ENCODE measurements at regions not wholly inside any gene's neighbourhood (a gene's known extent, or its start where the extent isn't known, plus 50 kb on each side); places are given as distances from the start of the nearest gene placed in this dataset.

- WGBS (ENCODE audit: insufficient coverage, low coverage, low lambda C conversion rate, missing lambda C conversion rate) = 50% methylated on average over 1 of the region's 1 CpG
- DNase-seq = no peak
- intact Hi-C loops (cut with DNase I) = no loop called here
- Histone ChIP-seq H3K27ac (no peak overlapping the region), H3K36me3 (no peaks in the 10 kb centered on the region), H3K27me3 (no peaks in the 10 kb centered on the region), H3K4me1 (no peaks in the 10 kb centered on the region), H3K4me3 (no peak overlapping the region), H3K9me3 (peaks cover 0 to 5% (median 0%) of the 10 kb centered on the region in 4 donors)
- no peak for TF ChIP-seq POLR2A (IDR thresholded peaks at IDR 0.05)
- TF ChIP-seq CTCF (IDR thresholded peaks at IDR 0.05) = no peak
- no peak for ATAC-seq
These were observed 484.7 kb downstream of the PCDH7 start for GRCh38 chr4:31204874-31205273.

- DNase-seq = no peak
- H3K27me3 ChIP-seq = no peaks in the 10 kb centered on the region
- H3K4me1 ChIP-seq = no peaks in the 10 kb centered on the region
- intact Hi-C loops (cut with DNase I) = no loop called here
- ATAC-seq = no peak
- no peak overlapping the region for H3K27ac ChIP-seq
- no peaks in the 10 kb centered on the region for H3K36me3 ChIP-seq
- no peak overlapping the region for H3K4me3 ChIP-seq
- no peak for TF ChIP-seq POLR2A (IDR thresholded peaks at IDR 0.05)
- no peak for TF ChIP-seq CTCF (IDR thresholded peaks at IDR 0.05)
- no peaks in the 10 kb centered on the region for H3K9me3 ChIP-seq
These were observed 500.8 kb downstream of the PCDH7 start for GRCh38 chr4:31220921-31221320.

GRCh38 chr4:31228068-31228467 is 507.9 kb downstream of the PCDH7 start:
- no peaks in the 10 kb centered on the region for H3K27me3 ChIP-seq
- TF ChIP-seq CTCF (IDR thresholded peaks at IDR 0.05) (no peak), POLR2A (IDR thresholded peaks at IDR 0.05) (no peak)
- intact Hi-C loops (cut with DNase I) = no loop called here
- H3K9me3 ChIP-seq = no peaks in the 10 kb centered on the region
- no peak for DNase-seq
- no peak overlapping the region for H3K4me3 ChIP-seq
- H3K4me1 ChIP-seq = no peaks in the 10 kb centered on the region
- H3K36me3 ChIP-seq = no peaks in the 10 kb centered on the region
- 53% methylated on average over 4 of the region's 4 CpGs for WGBS (ENCODE audit: insufficient coverage, low coverage, low lambda C conversion rate, missing lambda C conversion rate)
- no peak overlapping the region for H3K27ac ChIP-seq
- ATAC-seq = no peak

GRCh38 chr4:31230594-31230993 is 510.4 kb downstream of the PCDH7 start:
- intact Hi-C loops (cut with DNase I) = no loop called here
- TF ChIP-seq POLR2A (IDR thresholded peaks at IDR 0.05) (no peak), CTCF (IDR thresholded peaks at IDR 0.05) (no peak)
- DNase-seq = no peak
- ATAC-seq = no peak
- whole genome bisulfite sequencing (ENCODE audit: insufficient coverage, low coverage, low lambda C conversion rate, missing lambda C conversion rate) = 17% methylated on average over 1 of the region's 1 CpG
- H3K4me3 ChIP-seq = no peak overlapping the region
- H3K4me1 ChIP-seq = no peaks in the 10 kb centered on the region
- H3K27me3 ChIP-seq = no peaks in the 10 kb centered on the region
- H3K9me3 ChIP-seq = no peaks in the 10 kb centered on the region
- H3K36me3 ChIP-seq = no peaks in the 10 kb centered on the region
- no peak overlapping the region for H3K27ac ChIP-seq

GRCh38 chr4:31234494-31234893 is 514.3 kb downstream of the PCDH7 start:
- no peak for TF ChIP-seq CTCF (IDR thresholded peaks at IDR 0.05)
- TF ChIP-seq POLR2A (IDR thresholded peaks at IDR 0.05) = no peak
- no peak overlapping the region for H3K4me3 ChIP-seq
- H3K27me3 ChIP-seq = no peaks in the 10 kb centered on the region
- ATAC-seq (no peak), DNase-seq (no peak)
- no peaks in the 10 kb centered on the region for H3K4me1 ChIP-seq
- H3K9me3 ChIP-seq = no peaks in the 10 kb centered on the region
- 25% methylated on average over 1 of the region's 2 CpGs for WGBS (ENCODE audit: insufficient coverage, low coverage, low lambda C conversion rate, missing lambda C conversion rate)
- intact Hi-C loops (cut with DNase I) = no loop called here
- no peak overlapping the region for H3K27ac ChIP-seq
- no peaks in the 10 kb centered on the region for H3K36me3 ChIP-seq

Measured in right lobe of liver (tissue), 6 donors.